Keratinocyte (primary cell): ENCODE measurements at regions not wholly inside any gene's neighbourhood (a gene's known extent, or its start where the extent isn't known, plus 50 kb on each side); places are given as distances from the start of the nearest gene placed in this dataset.

Source experiments
- DNase-seq: peaks from one replicate; pipeline ENCODE4 v3.0.0-alpha.2; 2011; ENCODE audit warnings: low read depth, missing footprints, low spot score
- FAIRE-seq: peaks from 2 replicates; lab custom pipeline; 2011; peaks lifted over from hg19 to GRCh38; lab: Jason Lieb, UNC
- H2AFZ ChIP-seq: 2 replicates; pipeline ENCODE4 v1.6.0; 2012; ENCODE audit warnings: low read length, control low read depth, inconsistent platforms; ENCODE audit not compliant: control insufficient read depth
- H3K27ac ChIP-seq: 2 replicates; pipeline ENCODE4 v1.5.1; 2011; ENCODE audit warnings: low read length; ENCODE audit not compliant: control insufficient read depth, insufficient read depth
- H3K27me3 ChIP-seq: 3 replicates; pipeline ENCODE4 v1.6.0; 2011; ENCODE audit warnings: low read length; ENCODE audit not compliant: control insufficient read depth, insufficient read depth; ENCODE audit errors: extremely low read depth
- H3K36me3 ChIP-seq, 2 experiments: 2 replicates in 1 of 2; 3 replicates in 1 of 2; pipeline ENCODE4 v1.5.1; 2011; ENCODE audit warnings: low read length in 2 of 2, mild to moderate bottlenecking in 1 of 2; ENCODE audit not compliant: control insufficient read depth in 2 of 2, insufficient read depth in 2 of 2; ENCODE audit errors: extremely low read depth in 1 of 2
- H3K4me1 ChIP-seq: 3 replicates; pipeline ENCODE4 v1.5.1; 2011; ENCODE audit warnings: low read length; ENCODE audit not compliant: control insufficient read depth, insufficient read depth; ENCODE audit errors: extremely low read depth
- H3K4me2 ChIP-seq: 3 replicates; pipeline ENCODE4 v1.6.0; 2011; ENCODE audit warnings: low read depth, low read length; ENCODE audit not compliant: control insufficient read depth, insufficient read depth; ENCODE audit errors: extremely low read depth
- H3K4me3 ChIP-seq, 3 experiments: fragments of 200-600 bp in 1 of 3; sonication (generic) in 1 of 3; 2 replicates in 2 of 3; 3 replicates in 1 of 3; pipeline ENCODE4 v1.5.1; 2011 to 2016; ENCODE audit warnings: low read length in 3 of 3, mild to moderate bottlenecking in 3 of 3, control low read depth in 2 of 3, inconsistent platforms in 1 of 3, low read depth in 1 of 3, mixed read lengths in 1 of 3, mixed run types in 1 of 3, moderate library complexity in 1 of 3; ENCODE audit not compliant: control insufficient read depth in 2 of 3, insufficient read depth in 2 of 3; ENCODE audit errors: extremely low read depth in 1 of 3
- H3K79me2 ChIP-seq: 2 replicates; pipeline ENCODE4 v1.6.0; 2012; ENCODE audit warnings: low read length; ENCODE audit not compliant: control insufficient read depth, insufficient read depth
- H3K9ac ChIP-seq: 3 replicates; pipeline ENCODE4 v1.6.0; 2011; ENCODE audit warnings: low read length; ENCODE audit not compliant: control insufficient read depth, insufficient read depth; ENCODE audit errors: extremely low read depth
- H3K9me1 ChIP-seq: 3 replicates; pipeline ENCODE4 v1.6.0; 2011; ENCODE audit warnings: low read length; ENCODE audit not compliant: control insufficient read depth, insufficient read depth; ENCODE audit errors: extremely low read depth
- H3K9me3 ChIP-seq: 2 replicates; pipeline ENCODE4 v1.5.1; 2012; ENCODE audit warnings: low read depth, low read length; ENCODE audit not compliant: control insufficient read depth
- H4K20me1 ChIP-seq: 3 replicates; pipeline ENCODE4 v1.6.0; 2011; ENCODE audit warnings: low read length; ENCODE audit not compliant: control insufficient read depth, insufficient read depth; ENCODE audit errors: extremely low read depth
- EZH2 ChIP-seq: IDR thresholded peaks from one replicate; pipeline ENCODE4 v1.6.1; 2012; ENCODE audit warnings: inconsistent platforms, mild to moderate bottlenecking, low read length, moderate library complexity
- dilution Hi-C: fragments of 300-500 bp; cut with MboI; formaldehyde crosslinking; loops from one replicate; pipeline ENCODE4 v1.7.0; 2020; ENCODE audit warnings: low sequenced_read_pairs; ENCODE audit not compliant: extremely low pct_ligation_motif_present
- TF ChIP-seq, protein P1 (sequence below), 3 experiments: IDR thresholded peaks in 1 of 3; conservative IDR thresholded peaks in 1 of 3; optimal IDR thresholded peaks in 1 of 3; 2 replicates in 2 of 3; 3 replicates in 1 of 3; pipeline versions ENCODE3 to v1.5.1; 2011; ENCODE audit warnings: low read length in 3 of 3, mild to moderate bottlenecking in 3 of 3, moderate library complexity in 2 of 3, control low read depth in 1 of 3, inconsistent platforms in 1 of 3; ENCODE audit not compliant: insufficient read depth in 2 of 3; ENCODE audit errors: extremely low read depth in 1 of 3

DNA sequence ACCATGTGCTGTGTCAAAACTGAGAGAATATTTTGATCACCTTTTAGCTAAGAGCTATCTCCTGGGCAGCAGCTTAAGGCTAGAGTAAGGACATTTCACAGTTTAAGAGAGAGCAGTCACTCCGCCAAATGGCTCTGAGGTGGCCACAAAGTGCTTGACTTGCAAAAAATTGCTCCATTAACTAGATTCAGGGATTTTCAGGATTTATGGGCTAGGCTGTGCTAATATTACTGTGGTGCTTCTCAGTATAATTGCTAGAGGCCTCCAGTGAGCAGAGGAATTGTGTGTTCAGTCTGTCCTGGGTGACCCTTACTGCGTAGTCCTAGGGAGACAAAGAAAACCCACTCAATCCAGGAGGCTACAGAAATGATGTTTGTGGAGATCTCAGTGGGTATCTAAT lies 65.2 kb downstream of the PALM2AKAP2 start:
- H3K9me1 ChIP-seq = no peaks in the 10 kb centered on the region
- DNase-seq = no peak
- H3K27me3 ChIP-seq = no peaks in the 10 kb centered on the region
- H4K20me1 ChIP-seq = no peaks in the 10 kb centered on the region
- dilution Hi-C loops = no loop called here
- H3K79me2 ChIP-seq = no peaks in the 10 kb centered on the region
- H3K36me3 ChIP-seq = no peaks in the 10 kb centered on the region
- H3K4me2 ChIP-seq = no peak overlapping the region
- H3K4me3 ChIP-seq = no peak overlapping the region
- no peak overlapping the region for H2AFZ ChIP-seq
- no peaks in the 10 kb centered on the region for H3K4me1 ChIP-seq
- H3K9ac ChIP-seq = no peak overlapping the region
- FAIRE-seq = no peak
- no peak for TF ChIP-seq EZH2
- TF ChIP-seq, protein P1, sequence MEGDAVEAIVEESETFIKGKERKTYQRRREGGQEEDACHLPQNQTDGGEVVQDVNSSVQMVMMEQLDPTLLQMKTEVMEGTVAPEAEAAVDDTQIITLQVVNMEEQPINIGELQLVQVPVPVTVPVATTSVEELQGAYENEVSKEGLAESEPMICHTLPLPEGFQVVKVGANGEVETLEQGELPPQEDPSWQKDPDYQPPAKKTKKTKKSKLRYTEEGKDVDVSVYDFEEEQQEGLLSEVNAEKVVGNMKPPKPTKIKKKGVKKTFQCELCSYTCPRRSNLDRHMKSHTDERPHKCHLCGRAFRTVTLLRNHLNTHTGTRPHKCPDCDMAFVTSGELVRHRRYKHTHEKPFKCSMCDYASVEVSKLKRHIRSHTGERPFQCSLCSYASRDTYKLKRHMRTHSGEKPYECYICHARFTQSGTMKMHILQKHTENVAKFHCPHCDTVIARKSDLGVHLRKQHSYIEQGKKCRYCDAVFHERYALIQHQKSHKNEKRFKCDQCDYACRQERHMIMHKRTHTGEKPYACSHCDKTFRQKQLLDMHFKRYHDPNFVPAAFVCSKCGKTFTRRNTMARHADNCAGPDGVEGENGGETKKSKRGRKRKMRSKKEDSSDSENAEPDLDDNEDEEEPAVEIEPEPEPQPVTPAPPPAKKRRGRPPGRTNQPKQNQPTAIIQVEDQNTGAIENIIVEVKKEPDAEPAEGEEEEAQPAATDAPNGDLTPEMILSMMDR (optimal IDR thresholded peaks at IDR 0.05 in 1 of 3, IDR thresholded peaks at IDR 0.05 in 1 of 3, conservative IDR thresholded peaks at IDR 0.05 in 1 of 3; ENCODE audit: extremely low read depth in 1 of 3, insufficient read depth in 2 of 3, low read length in 3 of 3) = no peak
- H3K27ac ChIP-seq = no peak overlapping the region
- H3K9me3 ChIP-seq = no peaks in the 10 kb centered on the region

DNA sequence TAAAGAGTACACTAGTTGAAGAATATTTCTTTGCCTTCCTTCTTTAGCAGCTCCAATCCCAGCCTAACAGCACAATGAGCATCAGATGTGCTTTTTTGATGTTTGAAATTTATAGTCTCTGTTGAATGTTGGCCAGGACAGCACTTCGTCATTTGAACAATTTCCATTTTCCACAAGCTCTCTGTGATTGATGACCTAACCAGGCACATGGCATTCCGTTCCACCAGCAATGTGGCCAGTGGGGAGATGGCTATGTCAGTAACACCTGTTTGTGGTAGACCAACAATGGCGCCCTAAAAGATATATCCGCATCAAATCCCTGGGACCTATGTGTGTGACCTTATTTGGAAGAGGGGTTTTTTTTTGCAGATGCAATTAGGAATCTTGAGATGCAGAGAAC lies 66.8 kb downstream of the PALM2AKAP2 start:
- Histone ChIP-seq H3K36me3 (no peaks in the 10 kb centered on the region), H3K9ac (no peak overlapping the region), H3K4me1 (no peaks in the 10 kb centered on the region), H2AFZ (no peak overlapping the region), H3K9me3 (no peaks in the 10 kb centered on the region), H3K79me2 (no peaks in the 10 kb centered on the region), H3K4me2 (no peak overlapping the region), H3K4me3 (no peak overlapping the region), H3K9me1 (no peaks in the 10 kb centered on the region), H4K20me1 (no peaks in the 10 kb centered on the region), H3K27me3 (no peaks in the 10 kb centered on the region), H3K27ac (no peak overlapping the region)
- FAIRE-seq (no peak), DNase-seq (no peak)
- dilution Hi-C loops = no loop called here
- TF ChIP-seq, protein P1 (optimal IDR thresholded peaks at IDR 0.05 in 1 of 3, IDR thresholded peaks at IDR 0.05 in 1 of 3, conservative IDR thresholded peaks at IDR 0.05 in 1 of 3; ENCODE audit: extremely low read depth in 1 of 3, insufficient read depth in 2 of 3, low read length in 3 of 3) = no peak
- TF ChIP-seq EZH2 = no peak
